ENCODE measurements at regions not wholly inside any gene's neighbourhood (a gene's known extent, or its start where the extent isn't known, plus 50 kb on each side); places are given as distances from the start of the nearest gene placed in this dataset.

DNA sequence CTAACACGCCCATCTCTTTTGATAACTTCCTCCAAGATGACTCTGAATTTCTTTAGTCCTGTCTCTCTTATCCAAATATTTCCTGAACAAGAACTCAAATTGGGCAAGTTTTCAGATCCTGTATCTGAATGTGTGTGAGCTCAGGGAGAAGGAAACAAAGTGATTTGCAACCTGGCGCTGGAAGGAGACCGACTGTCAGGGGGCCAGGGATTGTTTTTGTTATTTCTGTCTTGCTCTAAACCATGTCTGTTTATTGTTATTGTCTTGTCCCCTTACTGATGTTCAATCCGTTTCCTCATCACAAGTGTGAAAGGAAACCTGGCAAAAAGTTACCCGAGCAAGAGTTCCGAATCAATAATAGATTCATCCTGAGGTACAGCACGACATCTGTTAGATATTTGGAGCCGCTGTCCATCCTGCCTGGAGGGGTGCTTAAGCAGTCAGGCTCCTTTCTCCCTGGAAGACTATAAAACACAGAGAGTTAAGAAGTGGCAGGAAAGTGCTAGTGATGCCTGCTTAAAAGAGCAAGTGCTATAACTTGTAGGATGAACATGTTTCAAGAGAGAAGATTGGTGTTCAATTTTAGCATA lies 132.5 kb upstream of the OSR1 start:
- DNase-seq, result no peak

DNA sequence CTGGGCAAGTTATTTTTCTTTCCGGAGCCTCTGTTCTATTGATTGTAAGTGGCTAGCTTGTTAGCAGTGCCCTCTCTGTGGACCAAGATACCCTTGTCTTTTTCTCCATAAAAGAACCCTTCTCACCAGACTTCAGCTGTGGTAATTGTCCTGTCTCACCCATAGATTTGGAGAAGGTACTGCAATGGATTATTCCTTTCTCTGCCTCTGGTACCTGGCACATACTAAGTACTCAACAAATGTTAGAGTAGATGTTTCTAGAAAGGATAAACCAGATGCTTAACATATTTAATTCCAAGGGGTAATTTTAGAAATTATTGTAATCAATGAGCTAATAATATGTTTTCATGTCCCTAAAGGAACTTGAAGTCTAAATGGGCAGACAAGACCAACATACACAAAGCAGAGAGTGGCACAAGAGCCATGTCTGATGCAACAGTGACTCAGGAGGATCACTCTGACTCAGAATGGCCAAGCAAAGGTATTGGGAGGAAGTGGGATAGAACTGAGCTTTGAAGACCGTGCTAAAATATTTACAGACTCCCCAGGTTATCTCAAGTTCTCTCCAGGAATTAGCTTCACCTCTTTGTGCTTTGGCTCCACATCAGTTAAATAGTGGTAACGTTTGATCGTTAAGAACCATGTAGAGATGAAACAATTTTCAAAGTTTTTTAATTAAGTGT lies 129.7 kb upstream of the OSR1 start:
- DNase-seq, result no peak

DNA sequence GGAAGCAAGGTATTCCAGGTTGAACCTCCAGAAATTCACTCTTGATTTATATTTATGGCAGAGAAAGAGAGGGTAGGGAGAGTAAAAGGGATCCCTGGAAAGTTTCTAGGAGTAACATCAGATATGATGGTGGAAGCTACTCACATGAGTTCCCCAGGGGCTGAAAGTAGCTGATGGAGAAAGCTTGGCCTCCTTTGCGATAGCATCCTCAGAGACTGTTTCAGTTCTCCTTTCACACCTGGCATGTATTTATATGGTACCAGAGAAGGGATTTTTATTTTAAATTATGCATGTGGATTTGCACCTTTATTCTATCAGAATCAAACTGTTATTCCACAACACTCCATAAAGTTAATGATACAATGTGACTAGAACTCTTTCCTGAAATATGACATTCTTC lies 126.3 kb upstream of the OSR1 start:
- DNase-seq, result no peak

DNA sequence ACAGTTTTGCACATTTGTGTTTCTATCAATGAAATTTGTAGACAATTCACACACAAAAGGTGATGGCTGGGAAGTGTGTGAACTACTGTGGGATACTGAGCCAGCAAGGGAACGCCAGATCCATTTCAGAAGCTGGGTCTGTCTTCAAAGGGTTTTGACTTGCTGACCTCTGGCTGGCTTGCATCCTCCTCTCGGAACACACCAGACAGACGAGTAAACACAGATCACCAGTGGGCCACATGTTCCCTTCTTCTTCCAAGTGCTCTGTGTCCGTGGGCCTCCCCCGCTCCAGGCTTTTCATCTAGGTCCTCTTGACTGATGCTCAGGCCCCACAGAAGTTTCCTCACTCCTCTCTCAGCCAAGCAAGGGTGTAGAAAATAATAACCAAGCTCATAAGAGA lies 122.2 kb upstream of the OSR1 start:
- DNase-seq, result no peak

DNA sequence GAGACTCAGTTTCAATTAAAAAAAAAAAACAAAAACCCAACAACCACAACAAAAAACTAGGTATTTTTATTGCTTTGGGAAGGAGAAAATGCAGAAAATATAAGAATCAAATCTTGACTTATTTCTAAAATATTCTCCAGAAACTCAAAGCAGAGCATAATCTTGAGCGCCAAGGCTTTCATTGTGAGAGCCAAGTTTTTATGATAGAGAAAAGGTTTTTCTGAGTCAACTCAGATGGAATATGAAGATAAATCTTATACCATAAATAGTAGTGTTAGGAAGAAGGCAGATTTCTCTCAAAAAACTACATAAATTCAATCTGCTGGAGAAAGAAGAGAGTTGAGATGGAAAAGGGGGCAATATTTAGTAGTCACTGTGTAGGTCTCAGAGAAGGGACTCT lies 121.2 kb upstream of the OSR1 start:
- DNase-seq, result no peak

DNA sequence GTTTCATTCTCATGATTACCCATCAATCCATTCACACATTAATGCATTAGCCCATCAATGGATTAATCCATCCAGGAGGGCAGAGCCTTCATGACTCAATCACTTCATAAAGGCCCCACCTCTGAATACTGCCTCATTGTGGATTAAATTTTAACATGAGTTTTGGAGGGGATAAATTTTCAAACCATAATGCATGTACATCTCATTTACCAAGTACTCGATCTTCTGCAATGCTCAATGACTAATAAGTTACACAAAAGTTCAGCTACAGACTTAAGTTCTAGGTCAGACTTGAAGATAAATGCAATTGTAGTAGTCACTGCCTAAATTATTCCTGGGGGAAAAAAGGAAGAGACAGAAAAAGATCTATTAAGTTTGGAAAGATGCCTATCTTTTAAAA lies 120.0 kb upstream of the OSR1 start:
- DNase-seq, result no peak

DNA sequence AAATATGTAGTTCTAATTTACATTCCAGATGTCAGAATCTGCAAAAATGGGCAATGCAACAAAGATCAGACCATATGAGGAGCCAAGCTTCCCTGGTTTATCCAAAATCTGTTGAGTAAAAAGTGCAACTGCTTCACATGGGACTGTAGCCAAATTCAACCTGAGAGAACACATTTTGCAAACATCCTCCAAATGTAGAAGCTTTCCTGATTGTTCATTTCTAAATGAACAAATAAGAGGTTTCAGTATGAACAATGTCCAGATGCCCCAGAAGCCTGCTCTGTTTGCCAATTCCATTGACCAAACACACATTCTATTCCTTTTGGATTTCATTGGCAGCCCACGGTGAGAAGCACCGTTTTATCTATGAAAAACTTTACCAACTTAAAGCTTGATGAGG lies 117.9 kb upstream of the OSR1 start:
- no peak for DNase-seq

DNA sequence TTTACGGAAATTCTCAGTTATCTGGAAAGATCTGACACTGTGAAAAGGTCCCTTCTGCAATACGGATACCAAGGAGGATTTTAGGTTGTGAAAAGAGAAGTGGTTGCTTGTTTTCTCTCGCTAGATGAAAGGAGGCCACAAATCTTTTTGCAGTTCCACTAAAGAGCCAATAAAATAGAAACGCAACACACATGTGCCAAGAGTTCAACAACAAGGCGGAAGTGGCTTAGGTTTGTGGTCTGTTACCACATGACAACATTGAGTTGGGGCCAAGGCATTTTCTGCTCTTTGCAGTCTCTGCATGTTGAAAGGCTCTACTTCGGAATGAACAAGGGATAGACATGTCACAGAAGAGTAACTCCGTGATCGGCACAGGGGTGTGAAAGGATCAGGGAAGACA lies 115.7 kb upstream of the OSR1 start:
- peak; percentile 54 for DNase-seq

DNA sequence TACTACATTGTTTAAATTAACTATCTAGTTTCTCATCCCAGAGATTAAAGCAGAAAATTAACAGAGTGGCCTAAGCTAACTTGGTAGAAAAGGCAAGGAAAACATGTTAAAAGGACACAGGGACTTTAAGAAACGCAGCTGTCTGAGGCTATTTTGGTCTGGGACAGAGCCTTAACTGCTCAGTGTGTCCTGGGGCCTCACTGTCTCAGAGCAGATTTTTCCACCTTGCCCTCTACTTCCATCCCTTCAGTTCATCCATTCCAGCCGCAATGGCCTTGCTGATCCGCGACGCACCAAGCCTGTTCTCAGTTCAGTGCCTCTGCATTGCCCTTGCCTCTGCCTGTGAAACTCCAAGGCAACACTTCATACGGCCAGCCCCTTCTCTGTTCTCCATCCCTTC lies 114.9 kb upstream of the OSR1 start:
- DNase-seq, result peak; percentile 11

DNA sequence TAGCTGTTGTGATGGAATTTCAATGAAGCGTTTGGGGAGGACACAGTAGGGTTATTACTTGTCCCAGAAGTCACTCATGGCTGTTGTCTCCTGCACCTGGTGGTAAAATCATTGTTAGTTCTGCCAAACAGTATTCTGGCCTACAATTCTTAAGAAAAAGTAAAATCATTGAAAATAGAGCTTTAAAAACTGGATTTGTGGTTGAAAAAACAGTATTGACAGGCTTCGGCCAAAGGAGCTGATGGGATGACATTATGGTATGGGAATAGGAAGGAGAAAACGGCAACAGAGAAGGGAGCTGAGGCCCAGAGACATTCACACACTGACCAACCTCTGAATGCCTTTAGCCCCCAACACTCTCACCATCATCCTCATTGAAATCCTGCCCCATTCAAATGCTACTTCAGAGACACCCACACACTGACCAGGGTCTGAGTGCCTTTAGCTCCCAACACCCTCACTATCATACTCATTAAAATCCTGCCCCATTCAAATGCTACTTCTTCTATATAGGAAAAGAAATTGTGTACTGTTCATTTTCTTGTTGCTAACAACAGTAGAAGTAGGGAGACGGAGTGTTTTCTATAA lies 114.1 kb upstream of the OSR1 start:
- DNase-seq, result no peak

DNA sequence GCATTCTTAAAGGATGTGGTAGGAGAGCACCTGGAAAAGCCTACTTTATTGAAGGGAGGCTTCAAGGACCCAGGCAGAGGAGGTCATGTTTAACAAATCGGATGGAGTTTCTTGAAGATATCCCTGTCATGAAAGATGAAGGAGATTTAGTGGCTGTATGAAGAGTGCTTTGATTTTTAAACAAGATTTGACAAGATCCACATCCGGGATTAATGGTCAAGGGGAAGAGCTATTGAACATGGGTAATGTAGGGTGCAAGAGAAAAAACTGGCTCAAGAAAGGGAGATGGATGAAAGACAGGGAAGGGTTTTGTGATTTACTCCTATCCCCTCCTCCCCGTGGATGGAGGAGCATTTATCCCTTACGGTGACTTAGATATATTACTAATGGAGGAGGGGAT lies 113.1 kb upstream of the OSR1 start:
- DNase-seq, result no peak

DNA sequence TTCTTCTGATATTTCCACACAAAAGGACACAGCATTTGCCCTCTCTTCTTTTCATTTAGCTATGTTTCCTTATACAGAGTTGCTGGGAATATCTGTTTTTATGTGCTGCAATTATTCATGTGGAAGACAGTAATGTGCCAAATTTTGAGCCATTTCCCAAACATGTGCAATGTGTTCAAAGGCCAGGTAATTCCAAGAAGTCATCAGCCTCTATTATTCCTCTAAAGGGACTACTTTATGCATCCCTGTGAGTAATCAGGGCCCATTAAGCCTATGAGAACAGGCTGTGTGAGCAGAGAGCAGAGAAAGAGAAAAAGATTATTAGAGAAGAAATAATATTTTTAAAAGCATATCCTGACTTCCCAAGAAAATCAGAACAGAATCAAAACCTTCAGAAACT lies 107.6 kb upstream of the OSR1 start:
- no peak for DNase-seq

DNA sequence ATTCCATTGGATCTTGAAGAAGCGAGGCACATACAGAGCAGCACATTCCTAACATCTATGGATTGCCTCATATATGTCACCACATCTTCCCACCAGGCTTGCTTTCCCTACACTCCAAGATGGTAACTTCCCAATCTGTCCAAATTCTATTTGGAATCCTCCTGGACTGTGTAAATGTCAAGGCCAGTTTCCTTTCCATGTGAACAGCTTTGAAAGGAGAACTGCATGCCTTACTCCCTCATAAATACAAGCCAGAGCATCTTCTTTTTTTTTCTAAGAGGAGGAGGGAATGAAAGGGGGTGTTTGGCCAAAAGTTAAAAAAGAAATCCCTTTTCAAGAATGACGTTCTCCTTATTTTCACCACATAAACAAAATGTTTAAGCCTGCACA lies 103.8 kb upstream of the OSR1 start:
- no peak for DNase-seq

DNA sequence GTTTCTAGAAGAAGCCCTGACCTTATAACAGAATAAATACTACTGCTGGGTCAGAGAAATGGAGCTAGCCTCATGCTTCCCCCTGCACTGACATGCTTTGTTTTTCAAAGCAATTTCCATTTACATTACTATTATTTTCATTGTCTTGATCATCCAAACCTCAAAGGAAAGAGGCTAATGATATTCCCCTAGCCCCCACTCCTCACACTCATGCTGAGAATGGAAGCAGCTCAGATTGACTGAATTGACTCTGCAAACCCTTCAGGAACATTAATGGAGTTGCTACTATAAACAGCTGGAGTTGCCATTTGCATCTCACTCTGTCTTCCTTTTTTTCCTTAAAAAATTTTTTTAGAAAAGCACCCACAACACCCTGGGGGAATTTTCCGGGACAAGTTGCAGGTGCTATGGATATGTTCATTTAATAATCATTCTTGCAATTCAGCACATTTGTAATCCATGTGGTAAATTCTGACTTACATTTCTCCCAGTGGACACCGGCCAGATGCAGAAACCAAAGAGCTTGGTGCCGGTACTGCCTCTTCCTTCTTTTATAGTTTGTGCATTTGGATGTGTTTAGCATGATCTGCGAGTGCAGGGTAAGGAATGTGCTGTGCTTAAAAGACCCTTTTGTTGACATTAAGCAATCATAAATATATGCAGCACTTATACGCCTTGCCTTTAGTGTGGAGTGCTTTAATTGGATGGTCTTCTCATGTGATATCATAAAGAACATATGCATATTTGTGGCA lies 103.3 kb upstream of the OSR1 start:
- DNase-seq, result no peak

DNA sequence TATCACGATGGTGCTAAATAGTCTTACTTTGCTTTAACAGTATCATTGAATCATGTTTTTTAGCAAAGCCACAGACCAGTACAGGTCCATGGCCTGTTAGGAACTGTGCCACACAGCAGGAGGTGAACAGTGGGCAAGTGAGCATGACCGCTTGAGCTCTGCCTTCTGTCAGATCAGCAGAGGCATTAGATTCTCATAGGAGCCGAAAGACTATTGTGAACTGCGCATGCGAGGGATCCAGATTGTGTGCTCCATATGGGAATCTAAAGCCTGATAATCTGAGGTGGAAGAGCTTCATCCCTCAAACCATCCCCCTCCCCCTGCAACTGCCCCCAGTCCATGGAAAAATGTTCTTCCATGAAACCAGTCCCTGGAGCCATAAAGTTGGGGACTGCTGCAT lies 102.3 kb upstream of the OSR1 start:
- DNase-seq, result no peak

DNA sequence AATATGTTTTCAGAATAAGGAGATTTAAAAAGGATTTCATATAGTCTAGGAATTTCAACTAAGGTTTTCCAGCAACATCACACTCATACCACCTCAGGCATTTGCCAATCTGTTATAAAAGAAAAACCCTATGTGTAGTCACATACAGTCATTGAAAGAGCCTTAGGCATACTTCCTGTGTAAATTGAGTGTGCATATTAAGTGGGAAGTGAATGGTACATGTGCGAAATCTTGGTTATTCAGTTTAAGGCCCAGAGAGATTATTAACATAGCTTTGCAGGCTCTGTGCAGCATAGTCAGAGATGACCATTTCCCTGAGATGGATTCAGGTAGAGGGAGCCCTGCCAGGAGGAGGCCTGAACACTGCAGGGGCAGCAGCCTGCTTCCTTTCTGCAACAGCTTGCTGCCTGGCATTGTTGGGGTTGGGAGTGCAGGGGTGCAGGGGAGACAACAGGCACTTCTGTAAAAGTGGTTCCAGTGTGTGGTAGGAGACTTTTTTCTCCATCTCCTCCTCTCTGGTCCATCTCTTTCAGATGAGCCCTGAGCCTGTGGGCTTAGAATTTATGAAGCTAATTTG lies 100.1 kb upstream of the OSR1 start:
- DNase-seq, result no peak

DNA sequence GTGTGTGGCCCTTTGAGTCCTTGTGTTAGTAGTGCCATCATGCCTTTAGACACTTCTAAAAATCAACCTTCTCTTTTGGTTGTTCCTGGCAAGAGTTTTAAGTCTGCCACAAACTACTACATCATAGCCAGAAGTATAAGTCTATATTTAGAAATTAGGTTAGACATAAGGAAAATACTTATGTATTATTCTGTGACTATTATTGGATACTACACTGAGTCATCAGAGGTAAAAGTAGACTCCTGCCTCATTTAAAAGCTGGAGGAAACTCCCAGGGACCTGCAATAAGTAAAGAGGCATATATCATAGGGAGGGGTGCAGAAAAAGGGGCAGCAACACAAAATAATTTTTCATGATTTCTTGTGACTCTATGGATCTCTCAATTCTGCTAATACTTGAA lies 99.4 kb upstream of the OSR1 start:
- no peak for DNase-seq

DNA sequence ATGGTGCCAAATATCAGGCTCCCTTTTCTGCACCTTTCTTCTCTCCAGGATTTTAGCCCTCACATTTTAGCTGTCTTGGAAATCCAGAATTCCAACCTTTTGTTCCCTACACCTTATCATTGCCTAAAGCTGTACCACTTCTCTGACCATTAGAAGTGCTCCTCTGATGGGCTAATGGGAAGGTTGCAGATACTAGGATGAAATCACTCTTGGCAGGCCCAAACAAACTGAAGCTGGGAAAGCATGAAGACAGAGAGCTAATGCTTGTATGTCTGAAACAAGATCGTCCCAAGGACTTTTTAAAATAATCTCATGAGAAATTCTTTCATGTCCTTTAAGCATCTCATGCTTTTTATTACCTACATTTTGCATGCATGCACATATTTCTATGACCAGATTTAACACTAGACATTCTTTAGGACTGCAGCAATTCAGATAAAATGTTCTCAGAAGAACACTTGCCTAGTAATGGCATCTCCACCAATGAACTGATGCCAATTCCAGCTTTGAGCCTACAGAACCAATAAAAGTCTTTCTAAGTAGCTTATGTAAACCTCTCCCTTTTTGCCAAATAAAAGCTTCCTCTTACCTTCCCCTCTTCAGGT lies 98.4 kb upstream of the OSR1 start:
- DNase-seq, result no peak

DNA sequence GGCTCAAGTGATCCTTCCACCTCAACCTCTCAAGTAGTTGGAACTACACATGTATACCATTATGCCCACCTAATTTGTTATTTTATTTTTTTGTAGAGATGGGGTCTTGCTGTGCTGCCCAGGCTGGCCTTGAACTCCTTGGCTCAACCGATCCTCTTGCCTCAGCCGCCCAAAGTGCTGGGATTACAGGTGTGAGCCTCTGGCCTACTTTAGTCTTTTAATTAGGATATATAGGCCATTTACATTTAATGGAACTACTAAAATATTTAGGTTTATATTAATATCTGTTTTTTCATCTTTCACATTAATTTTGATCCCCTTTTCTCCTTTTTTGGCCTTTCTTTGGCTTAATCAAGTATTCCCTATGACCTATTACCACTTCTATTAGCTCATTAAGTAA lies 95.7 kb upstream of the OSR1 start:
- DNase-seq, result no peak

DNA sequence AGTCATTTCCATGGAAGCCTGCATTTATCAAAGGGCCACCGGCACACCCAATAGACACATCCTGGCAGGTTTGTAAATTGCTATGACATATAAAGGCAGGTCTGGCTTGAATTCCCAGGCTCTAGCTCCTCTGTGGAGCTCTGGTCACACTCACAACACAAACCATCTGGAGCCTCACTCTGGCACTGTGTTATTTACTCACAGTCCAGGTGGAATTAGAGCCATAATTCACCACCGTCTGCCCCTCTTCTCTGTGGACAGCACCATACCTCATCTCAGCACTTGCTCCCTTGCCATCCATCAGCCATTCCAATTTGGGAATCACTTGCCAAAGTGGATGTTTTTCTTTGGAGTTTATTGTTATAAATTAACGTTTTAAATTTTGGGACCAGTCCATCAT lies 84.3 kb upstream of the OSR1 start:
- DNase-seq, result no peak

DNA sequence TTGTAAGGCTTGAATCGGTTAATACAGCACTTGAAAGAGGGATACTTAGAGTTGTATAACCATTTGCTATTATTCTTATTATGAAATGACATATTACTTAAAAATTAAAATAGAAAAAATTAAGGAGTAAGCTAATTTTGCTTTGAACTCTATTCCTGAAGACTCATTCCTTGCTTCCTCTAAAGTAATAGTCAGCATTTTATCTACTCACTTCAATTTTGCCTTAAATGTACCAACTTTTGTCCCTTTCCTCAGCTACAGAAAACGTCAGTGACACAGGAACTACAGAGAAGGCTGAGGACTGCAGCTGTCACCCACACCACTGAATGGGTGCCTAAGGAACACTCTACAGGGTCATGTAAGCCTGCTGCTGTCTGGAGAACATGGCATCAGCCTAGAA lies 80.7 kb upstream of the OSR1 start:
- DNase-seq, result no peak

DNA sequence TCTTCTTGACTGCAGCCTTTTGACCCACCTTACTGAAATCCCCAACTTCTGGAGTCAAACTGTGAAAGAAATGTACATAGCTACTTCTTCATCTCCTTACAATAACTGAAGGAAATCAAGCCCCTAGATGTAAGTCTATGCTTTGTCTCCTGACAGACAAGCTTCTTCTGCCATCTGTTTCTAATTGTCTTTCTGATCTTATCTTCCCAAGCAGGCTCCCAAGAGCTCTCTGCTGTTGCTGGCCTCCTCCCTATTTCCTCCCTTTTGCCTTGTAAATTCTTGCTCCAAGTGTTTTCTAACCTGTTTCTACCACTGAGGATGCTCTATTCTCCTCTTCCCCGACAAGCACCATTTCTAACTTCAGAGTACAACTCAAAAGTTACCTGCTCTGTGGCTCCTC lies 77.4 kb upstream of the OSR1 start:
- no peak for DNase-seq

DNA sequence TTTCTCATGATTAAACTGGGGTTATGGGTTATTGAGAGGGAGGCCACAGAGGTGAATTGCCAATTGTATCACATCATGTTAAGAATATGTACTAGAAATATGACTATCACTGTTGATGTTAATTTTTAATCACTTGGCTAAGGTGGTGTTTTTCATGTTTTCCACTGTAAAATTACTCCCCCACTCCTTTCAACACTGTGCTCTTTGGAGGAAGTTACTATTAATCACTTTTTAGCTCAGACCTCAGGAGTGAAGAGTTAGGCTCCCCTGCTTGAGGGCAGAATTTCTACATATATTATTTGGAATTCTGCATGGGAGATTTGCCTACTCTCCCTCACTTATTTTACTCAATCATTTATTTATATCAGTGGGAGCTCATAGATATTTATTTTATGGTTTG lies 76.0 kb upstream of the OSR1 start:
- no peak for DNase-seq
